ENCODE measurements at regions not wholly inside any gene's neighbourhood (a gene's known extent, or its start where the extent isn't known, plus 50 kb on each side); places are given as distances from the start of the nearest gene placed in this dataset.

- DNase-seq (ENCODE audit: low read depth, low spot score) (no peak), ATAC-seq (peak; percentile 44), FAIRE-seq (no peak)
- H3K4me1 ChIP-seq (ENCODE audit: control insufficient read depth, insufficient read depth, low read length), result no peaks in the 10 kb centered on the region
- no peak overlapping the region for H3K9ac ChIP-seq (ENCODE audit: control insufficient read depth, insufficient read depth, low read length)
- no TSS peak for BruUV-seq (replicated peaks)
- RAD21 ChIA-PET (ENCODE audit: unreplicated experiment), result no interaction called here
- SMC1A ChIA-PET (ENCODE audit: uncharacterized antibody, unreplicated experiment), result no interaction called here
- CTCF ChIA-PET, result no interaction called here
- H4K20me1 ChIP-seq (ENCODE audit: control insufficient read depth, insufficient read depth), result no peaks in the 10 kb centered on the region
- 20% methylated on average over 7 of the region's 7 CpGs for WGBS (ENCODE audit: insufficient coverage, insufficient replicate concordance, low lambda C conversion rate, missing lambda C conversion rate)
- no peak overlapping the region for H3K4me3 ChIP-seq
- H3K79me2 ChIP-seq (ENCODE audit: control insufficient read depth, insufficient read depth, low read length), result no peaks in the 10 kb centered on the region
- no peaks in the 10 kb centered on the region for H3K27me3 ChIP-seq (replicated peaks in 1 of 2; ENCODE audit: control insufficient read depth in 2 of 2, insufficient read depth in 2 of 2, low read length in 1 of 2)
- H2AFZ ChIP-seq (ENCODE audit: control insufficient read depth, low read depth, low read length), result no peak overlapping the region
- TF ChIP-seq MYB (IDR thresholded peaks at IDR 0.05; ENCODE audit: borderline replicate concordance, low read depth, low read length) (no peak), CREB1 (IDR thresholded peaks at IDR 0.05; ENCODE audit: low read depth) (no peak), NR2C2 (IDR thresholded peaks at IDR 0.05; ENCODE audit: borderline replicate concordance, control insufficient read depth, insufficient read length, low read depth) (no peak)
- H3K27ac ChIP-seq (ENCODE audit: control insufficient read depth, insufficient read depth), result no peak overlapping the region
- intact Hi-C loops (cut with micrococcal nuclease; ENCODE audit: unreplicated experiment), result no loop called here
- no peak overlapping the region for H3K4me2 ChIP-seq (ENCODE audit: control insufficient read depth, insufficient read depth)
- no peaks in the 10 kb centered on the region for H3K9me3 ChIP-seq (replicated peaks; ENCODE audit: control insufficient read depth, insufficient read depth, low read length)
- in situ Hi-C loops (cut with MboI), result no loop called here
- H3K36me3 ChIP-seq (ENCODE audit: control insufficient read depth in 2 of 2, insufficient read depth in 2 of 2, low read length in 1 of 2), result no peaks in the 10 kb centered on the region
- POLR2A ChIA-PET, result no interaction called here
Measured at GRCh38 chr2:5479265-5479928, 212.8 kb upstream of the SOX11 start.

- in situ Hi-C loops (cut with MboI) (no loop called here), intact Hi-C loops (cut with micrococcal nuclease; ENCODE audit: unreplicated experiment) (no loop called here)
- no peak for FAIRE-seq
- H3K27ac ChIP-seq (ENCODE audit: control insufficient read depth, insufficient read depth), result no peak overlapping the region
- H3K36me3 ChIP-seq (ENCODE audit: control insufficient read depth in 2 of 2, insufficient read depth in 2 of 2, low read length in 1 of 2), result no peaks in the 10 kb centered on the region
- H4K20me1 ChIP-seq (ENCODE audit: control insufficient read depth, insufficient read depth), result no peaks in the 10 kb centered on the region
- no peaks in the 10 kb centered on the region for H3K4me1 ChIP-seq (ENCODE audit: control insufficient read depth, insufficient read depth, low read length)
- no peak overlapping the region for H3K4me3 ChIP-seq
- RAD21 ChIA-PET (ENCODE audit: unreplicated experiment), result no interaction called here
- no peak for DNase-seq (ENCODE audit: low read depth, low spot score)
- no peaks in the 10 kb centered on the region for H3K27me3 ChIP-seq (replicated peaks in 1 of 2; ENCODE audit: control insufficient read depth in 2 of 2, insufficient read depth in 2 of 2, low read length in 1 of 2)
- POLR2A ChIA-PET, result no interaction called here
- H2AFZ ChIP-seq (ENCODE audit: control insufficient read depth, low read depth, low read length), result no peak overlapping the region
- H3K4me2 ChIP-seq (ENCODE audit: control insufficient read depth, insufficient read depth), result no peak overlapping the region
- H3K9ac ChIP-seq (ENCODE audit: control insufficient read depth, insufficient read depth, low read length), result no peak overlapping the region
- H3K9me3 ChIP-seq (replicated peaks; ENCODE audit: control insufficient read depth, insufficient read depth, low read length), result no peaks in the 10 kb centered on the region
- no TSS peak for BruUV-seq (replicated peaks)
- ATAC-seq, result no peak
- SMC1A ChIA-PET (ENCODE audit: uncharacterized antibody, unreplicated experiment), result no interaction called here
- CTCF ChIA-PET, result no interaction called here
- WGBS (ENCODE audit: insufficient coverage, insufficient replicate concordance, low lambda C conversion rate, missing lambda C conversion rate), result 1% methylated on average over 6 of the region's 6 CpGs
- no peaks in the 10 kb centered on the region for H3K79me2 ChIP-seq (ENCODE audit: control insufficient read depth, insufficient read depth, low read length)
- no peak for TF ChIP-seq LARP7 (IDR thresholded peaks at IDR 0.05)
- TF ChIP-seq SUPT20H (IDR thresholded peaks at IDR 0.05; ENCODE audit: borderline replicate concordance, control insufficient read depth, low read depth, low read length), result no peak
- no peak for TF ChIP-seq CBFB (IDR thresholded peaks at IDR 0.05; ENCODE audit: low read depth)
- TF ChIP-seq KDM1A (IDR thresholded peaks at IDR 0.05; ENCODE audit: borderline replicate concordance), result no peak
- TF ChIP-seq EGR1 (IDR thresholded peaks at IDR 0.05; ENCODE audit: borderline replicate concordance in 1 of 2, low read depth in 2 of 2, low read length in 2 of 2), result no peak
- TF ChIP-seq TCF12 (IDR thresholded peaks at IDR 0.05; ENCODE audit: low read depth, low read length), result no peak
- TF ChIP-seq RELA (IDR thresholded peaks at IDR 0.05; ENCODE audit: borderline replicate concordance, partially characterized antibody), result no peak
- TF ChIP-seq EZH2 (IDR thresholded peaks at IDR 0.05; ENCODE audit: borderline replicate concordance, control insufficient read depth, low read depth, low read length), result no peak
- TF ChIP-seq NRF1 (conservative IDR thresholded peaks at IDR 0.05; ENCODE audit: low read depth, low read length), result no peak
- TF ChIP-seq MYB (IDR thresholded peaks at IDR 0.05; ENCODE audit: borderline replicate concordance, low read depth, low read length), result no peak
- no peak for TF ChIP-seq PKNOX1 (IDR thresholded peaks at IDR 0.05)
- TF ChIP-seq SP1 (IDR thresholded peaks at IDR 0.05; ENCODE audit: low read depth, low read length), result no peak
- no peak for TF ChIP-seq RB1 (IDR thresholded peaks at IDR 0.05; ENCODE audit: borderline replicate concordance)
- TF ChIP-seq POLR2AphosphoS2 (IDR thresholded peaks at IDR 0.05; ENCODE audit: low read depth, low read length), result no peak
- TF ChIP-seq NFYA (IDR thresholded peaks at IDR 0.05; ENCODE audit: borderline replicate concordance, low read depth, low read length), result no peak
- no peak for TF ChIP-seq PAX8 (IDR thresholded peaks at IDR 0.05)
- no peak for TF ChIP-seq BHLHE40 (IDR thresholded peaks at IDR 0.05; ENCODE audit: borderline replicate concordance in 1 of 2, low read depth in 2 of 2, low read length in 1 of 2)
Measured at GRCh38 chr2:5482929-5483331, 209.3 kb upstream of the SOX11 start.

Data from GM12878 (cell line).